ENCODE measurements at regions not wholly inside any gene's neighbourhood (a gene's known extent, or its start where the extent isn't known, plus 50 kb on each side); places are given as distances from the start of the nearest gene placed in this dataset.

- TF ChIP-seq EP300 (IDR thresholded peaks at IDR 0.05; ENCODE audit: borderline replicate concordance in 1 of 2, low read depth in 1 of 2, low read length in 1 of 2) (no peak), CTCF (IDR thresholded peaks at IDR 0.05) (no peak), YY1 (IDR thresholded peaks at IDR 0.05; ENCODE audit: low read depth) (no peak), SIN3A (IDR thresholded peaks at IDR 0.05; ENCODE audit: borderline replicate concordance, low read depth, low read length) (no peak), ELF1 (IDR thresholded peaks at IDR 0.05) (no peak), EZH2phosphoT487 (IDR thresholded peaks at IDR 0.05; ENCODE audit: borderline replicate concordance, low read depth) (no peak), MAX (IDR thresholded peaks at IDR 0.05; ENCODE audit: low read depth) (no peak), USF2 (IDR thresholded peaks at IDR 0.05; ENCODE audit: borderline replicate concordance, low read depth, low read length) (no peak), GABPA (IDR thresholded peaks at IDR 0.05; ENCODE audit: low read depth) (no peak)
Observed at GRCh38 chr10:78997635-78998618, 70.8 kb upstream of the ZMIZ1 start.
